MM.1S (cell line): ENCODE measurements at regions not wholly inside any gene's neighbourhood (a gene's known extent, or its start where the extent isn't known, plus 50 kb on each side); places are given as distances from the start of the nearest gene placed in this dataset.

Source experiments
- DNase-seq: peaks from one replicate; pipeline ENCODE4 v3.0.0-alpha.2; 2015
- H2AFZ ChIP-seq: fragments of 300-600 bp; sonication (generic); 2 replicates; pipeline ENCODE4 v1.6.0; 2016; ENCODE audit warnings: antibody characterized with exemption, low read length
- H3F3A ChIP-seq: fragments of 300-600 bp; sonication (generic); 2 replicates; pipeline ENCODE4 v1.6.1; 2016; ENCODE audit warnings: mild to moderate bottlenecking, antibody characterized with exemption, low read length, moderate library complexity, mixed read lengths; ENCODE audit not compliant: insufficient read depth
- H3K27ac ChIP-seq: fragments of 300-600 bp; sonication (generic); 2 replicates; pipeline ENCODE4 v1.5.1; 2016; ENCODE audit warnings: mild to moderate bottlenecking, low read length
- H3K27me3 ChIP-seq: fragments of 300-600 bp; sonication (generic); replicated peaks from 2 replicates; pipeline ENCODE4 v1.6.0; 2016; ENCODE audit warnings: low read length; ENCODE audit not compliant: insufficient read depth
- H3K36me3 ChIP-seq: fragments of 300-600 bp; sonication (generic); replicated peaks from 2 replicates; pipeline ENCODE4 v1.6.1; 2016; ENCODE audit warnings: mild to moderate bottlenecking, low read length, mixed read lengths; ENCODE audit not compliant: insufficient read depth
- H3K4me1 ChIP-seq: fragments of 300-600 bp; sonication (generic); 2 replicates; pipeline ENCODE4 v1.6.1; 2016; ENCODE audit warnings: low read length, mixed read lengths
- H3K4me2 ChIP-seq: fragments of 300-600 bp; sonication (generic); 2 replicates; pipeline ENCODE4 v1.6.0; 2016; ENCODE audit warnings: low read depth, low read length
- H3K4me3 ChIP-seq: fragments of 300-600 bp; sonication (generic); 2 replicates; pipeline ENCODE4 v1.5.1; 2016; ENCODE audit warnings: low read length, mixed read lengths
- H3K79me2 ChIP-seq: fragments of 300-600 bp; sonication (generic); 2 replicates; pipeline ENCODE4 v1.6.1; 2016; ENCODE audit warnings: mixed run types, low read length, mixed read lengths
- H3K9ac ChIP-seq: fragments of 300-600 bp; sonication (generic); 2 replicates; pipeline ENCODE4 v1.6.1; 2016; ENCODE audit warnings: low read length, mixed read lengths
- H3K9me2 ChIP-seq: fragments of 300-600 bp; sonication (generic); replicated peaks from 2 replicates; pipeline ENCODE4 v1.6.1; 2016; ENCODE audit warnings: mild to moderate bottlenecking, low read length, mixed read lengths; ENCODE audit not compliant: insufficient read depth
- H3K9me3 ChIP-seq: fragments of 300-600 bp; sonication (generic); replicated peaks from 2 replicates; pipeline ENCODE4 v1.6.1; 2016; ENCODE audit warnings: mild to moderate bottlenecking, low read length, mixed read lengths; ENCODE audit not compliant: insufficient read depth
- H4K20me1 ChIP-seq: fragments of 300-600 bp; sonication (generic); 2 replicates; pipeline ENCODE4 v1.6.1; 2016; ENCODE audit warnings: mild to moderate bottlenecking, low read length, moderate library complexity, mixed read lengths; ENCODE audit not compliant: insufficient read depth
- CTCF ChIP-seq: fragments of 300-600 bp; sonication (generic); IDR thresholded peaks from 2 replicates; pipeline ENCODE4 v1.5.1; 2016; ENCODE audit warnings: antibody characterized with exemption, low read length, mixed read lengths
- EZH2 ChIP-seq: fragments of 300-600 bp; sonication (generic); optimal IDR thresholded peaks from 2 replicates; pipeline ENCODE3; 2017; ENCODE audit warnings: low read depth, mild to moderate bottlenecking, antibody characterized with exemption, low read length, mixed read lengths
- EZH2phosphoT487 ChIP-seq: fragments of 300-600 bp; sonication (generic); IDR thresholded peaks from 2 replicates; pipeline ENCODE4 v1.6.1; 2018; ENCODE audit warnings: antibody characterized with exemption, low read length

GRCh38 chr2:155456222-155456621 is 757.7 kb downstream of the KCNJ3 start:
- Histone ChIP-seq H3K36me3 (no peaks in the 10 kb centered on the region), H3K4me1 (no peaks in the 10 kb centered on the region), H4K20me1 (no peaks in the 10 kb centered on the region), H3K27me3 (no peaks in the 10 kb centered on the region), H3K4me3 (no peak overlapping the region), H3F3A (no peaks in the 10 kb centered on the region), H3K9ac (no peak overlapping the region), H3K9me3 (no peaks in the 10 kb centered on the region), H3K9me2 (no peaks in the 10 kb centered on the region), H3K4me2 (no peak overlapping the region), H2AFZ (no peak overlapping the region), H3K79me2 (no peaks in the 10 kb centered on the region), H3K27ac (no peak overlapping the region)
- TF ChIP-seq EZH2: no peak
- DNase-seq: no peak

- Histone ChIP-seq H3K79me2 (no peaks in the 10 kb centered on the region), H3K36me3 (no peaks in the 10 kb centered on the region), H3K27ac (no peak overlapping the region), H3K9ac (no peak overlapping the region), H2AFZ (no peak overlapping the region), H3K9me2 (no peaks in the 10 kb centered on the region), H3K4me1 (no peaks in the 10 kb centered on the region), H4K20me1 (no peaks in the 10 kb centered on the region), H3K27me3 (no peaks in the 10 kb centered on the region), H3K4me2 (no peak overlapping the region), H3K9me3 (no peaks in the 10 kb centered on the region), H3K4me3 (no peak overlapping the region), H3F3A (no peaks in the 10 kb centered on the region)
- DNase-seq: no peak
- TF ChIP-seq EZH2 (no peak), EZH2phosphoT487 (no peak), CTCF (no peak)
Observed at GRCh38 chr2:155442755-155443372, 744.4 kb downstream of the KCNJ3 start.

- no peak for DNase-seq
- Histone ChIP-seq H3K27ac (no peak overlapping the region), H3K9me3 (no peaks in the 10 kb centered on the region), H3K79me2 (no peaks in the 10 kb centered on the region), H3F3A (no peaks in the 10 kb centered on the region), H3K36me3 (no peaks in the 10 kb centered on the region), H4K20me1 (no peaks in the 10 kb centered on the region), H2AFZ (no peak overlapping the region), H3K4me2 (no peak overlapping the region), H3K4me3 (no peak overlapping the region), H3K4me1 (no peaks in the 10 kb centered on the region), H3K27me3 (no peaks in the 10 kb centered on the region), H3K9ac (no peak overlapping the region), H3K9me2 (no peaks in the 10 kb centered on the region)
- no peak for TF ChIP-seq EZH2phosphoT487
- no peak for TF ChIP-seq EZH2
- TF ChIP-seq CTCF: no peak
Observed at GRCh38 chr2:155442088-155442487, 743.6 kb downstream of the KCNJ3 start.

GRCh38 chr2:155431004-155431507 is 732.6 kb downstream of the KCNJ3 start:
- no peak overlapping the region for H3K9ac ChIP-seq
- no peak overlapping the region for H3K27ac ChIP-seq
- H3K4me2 ChIP-seq: no peak overlapping the region
- no peaks in the 10 kb centered on the region for H3K9me2 ChIP-seq
- no peaks in the 10 kb centered on the region for H3K79me2 ChIP-seq
- no peaks in the 10 kb centered on the region for H3K27me3 ChIP-seq
- no peaks in the 10 kb centered on the region for H3K4me1 ChIP-seq
- no peak overlapping the region for H2AFZ ChIP-seq
- H3K36me3 ChIP-seq: no peaks in the 10 kb centered on the region
- H3K4me3 ChIP-seq: no peak overlapping the region
- H4K20me1 ChIP-seq: no peaks in the 10 kb centered on the region
- H3F3A ChIP-seq: no peaks in the 10 kb centered on the region
- TF ChIP-seq CTCF: no peak
- TF ChIP-seq EZH2: no peak
- TF ChIP-seq EZH2phosphoT487: no peak
- no peaks in the 10 kb centered on the region for H3K9me3 ChIP-seq
- no peak for DNase-seq
